ENCODE measurements at regions not wholly inside any gene's neighbourhood (a gene's known extent, or its start where the extent isn't known, plus 50 kb on each side); places are given as distances from the start of the nearest gene placed in this dataset.

DNA sequence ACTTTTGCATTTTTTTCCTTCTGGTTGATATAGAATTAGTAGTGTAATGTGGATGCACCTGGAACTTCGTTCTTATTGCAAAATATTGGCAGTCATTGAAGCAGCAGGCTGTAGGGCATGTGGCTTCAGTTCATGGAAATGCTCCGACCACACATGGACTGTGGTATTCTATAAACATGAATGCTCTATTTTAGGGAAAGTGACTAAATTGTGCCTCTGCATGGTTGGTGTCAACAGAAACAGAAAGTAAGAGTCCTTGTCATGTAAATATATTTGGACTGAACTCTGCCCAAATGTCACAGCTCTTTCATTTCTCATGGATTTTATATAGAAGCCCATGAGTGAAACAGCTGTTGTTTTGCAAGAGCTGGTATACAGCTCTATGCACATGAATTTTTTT, 917.0 kb downstream of the LRFN5 start:
- Histone ChIP-seq H3K27me3 (no peaks in the 10 kb centered on the region), H3K4me1 (no peaks in the 10 kb centered on the region), H3K36me3 (no peaks in the 10 kb centered on the region), H3K4me3 (no peak overlapping the region), H3K9me3 (no peaks in the 10 kb centered on the region), H3K27ac (replicated peaks in 1 of 4) (no peak overlapping the region)
- 44% methylated on average over 2 of the region's 2 CpGs for WGBS
- DNase-seq (ENCODE audit: extremely low spot score): no peak
- intact Hi-C loops (cut with DNase I): no loop called here
- TF ChIP-seq, protein P1, sequence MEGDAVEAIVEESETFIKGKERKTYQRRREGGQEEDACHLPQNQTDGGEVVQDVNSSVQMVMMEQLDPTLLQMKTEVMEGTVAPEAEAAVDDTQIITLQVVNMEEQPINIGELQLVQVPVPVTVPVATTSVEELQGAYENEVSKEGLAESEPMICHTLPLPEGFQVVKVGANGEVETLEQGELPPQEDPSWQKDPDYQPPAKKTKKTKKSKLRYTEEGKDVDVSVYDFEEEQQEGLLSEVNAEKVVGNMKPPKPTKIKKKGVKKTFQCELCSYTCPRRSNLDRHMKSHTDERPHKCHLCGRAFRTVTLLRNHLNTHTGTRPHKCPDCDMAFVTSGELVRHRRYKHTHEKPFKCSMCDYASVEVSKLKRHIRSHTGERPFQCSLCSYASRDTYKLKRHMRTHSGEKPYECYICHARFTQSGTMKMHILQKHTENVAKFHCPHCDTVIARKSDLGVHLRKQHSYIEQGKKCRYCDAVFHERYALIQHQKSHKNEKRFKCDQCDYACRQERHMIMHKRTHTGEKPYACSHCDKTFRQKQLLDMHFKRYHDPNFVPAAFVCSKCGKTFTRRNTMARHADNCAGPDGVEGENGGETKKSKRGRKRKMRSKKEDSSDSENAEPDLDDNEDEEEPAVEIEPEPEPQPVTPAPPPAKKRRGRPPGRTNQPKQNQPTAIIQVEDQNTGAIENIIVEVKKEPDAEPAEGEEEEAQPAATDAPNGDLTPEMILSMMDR (IDR thresholded peaks at IDR 0.05): no peak
- TF ChIP-seq POLR2AphosphoS5 (IDR thresholded peaks at IDR 0.05) (no peak), EP300 (IDR thresholded peaks at IDR 0.05) (no peak), POLR2A (IDR thresholded peaks at IDR 0.05; ENCODE audit: low read depth) (no peak)

- TF ChIP-seq, protein P1 (IDR thresholded peaks at IDR 0.05): no peak
- TF ChIP-seq POLR2A (IDR thresholded peaks at IDR 0.05; ENCODE audit: low read depth): no peak
- no peak for TF ChIP-seq EP300 (IDR thresholded peaks at IDR 0.05)
- no peak for TF ChIP-seq POLR2AphosphoS5 (IDR thresholded peaks at IDR 0.05)
- Histone ChIP-seq H3K9me3 (no peaks in the 10 kb centered on the region), H3K27me3 (no peaks in the 10 kb centered on the region), H3K27ac (replicated peaks in 1 of 4) (no peak overlapping the region), H3K4me1 (no peaks in the 10 kb centered on the region), H3K4me3 (no peak overlapping the region), H3K36me3 (no peaks in the 10 kb centered on the region)
- intact Hi-C loops (cut with DNase I): no loop called here
- WGBS: 54% methylated on average over 2 of the region's 2 CpGs
- DNase-seq (ENCODE audit: extremely low spot score): no peak
These were observed 911.3 kb downstream of the LRFN5 start for GRCh38 chr14:42517806-42518500.

DNA sequence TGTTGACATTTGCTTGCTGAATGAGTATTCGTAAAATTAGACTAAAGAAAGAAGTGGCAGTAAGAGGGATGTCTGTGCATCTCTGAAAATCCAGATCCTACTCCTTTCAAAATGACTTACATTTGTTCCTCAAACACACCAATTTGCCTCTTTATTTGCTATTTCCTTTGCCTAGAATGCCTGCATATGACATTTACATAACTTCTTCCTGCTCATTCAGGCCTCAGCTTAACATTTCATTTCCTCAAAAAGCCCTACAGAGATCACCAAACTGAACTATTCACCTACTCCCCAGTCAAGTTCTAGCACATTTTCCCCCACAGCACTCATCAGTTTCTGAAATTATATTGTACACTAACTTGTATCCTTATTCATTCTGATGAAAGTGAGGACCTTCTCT, 907.2 kb downstream of the LRFN5 start:
- H3K4me1 ChIP-seq: no peaks in the 10 kb centered on the region
- no peak for DNase-seq (ENCODE audit: extremely low spot score)
- TF ChIP-seq POLR2A (IDR thresholded peaks at IDR 0.05; ENCODE audit: low read depth) (no peak), POLR2AphosphoS5 (IDR thresholded peaks at IDR 0.05) (no peak), EP300 (IDR thresholded peaks at IDR 0.05) (no peak)
- TF ChIP-seq, protein P1 (IDR thresholded peaks at IDR 0.05): no peak
- H3K27ac ChIP-seq (replicated peaks in 1 of 4): no peak overlapping the region
- no peaks in the 10 kb centered on the region for H3K27me3 ChIP-seq
- intact Hi-C loops (cut with DNase I): no loop called here
- H3K4me3 ChIP-seq: no peak overlapping the region
- no peaks in the 10 kb centered on the region for H3K9me3 ChIP-seq
- 90% methylated on average over 1 of the region's 1 CpG for WGBS
- no peaks in the 10 kb centered on the region for H3K36me3 ChIP-seq

DNA sequence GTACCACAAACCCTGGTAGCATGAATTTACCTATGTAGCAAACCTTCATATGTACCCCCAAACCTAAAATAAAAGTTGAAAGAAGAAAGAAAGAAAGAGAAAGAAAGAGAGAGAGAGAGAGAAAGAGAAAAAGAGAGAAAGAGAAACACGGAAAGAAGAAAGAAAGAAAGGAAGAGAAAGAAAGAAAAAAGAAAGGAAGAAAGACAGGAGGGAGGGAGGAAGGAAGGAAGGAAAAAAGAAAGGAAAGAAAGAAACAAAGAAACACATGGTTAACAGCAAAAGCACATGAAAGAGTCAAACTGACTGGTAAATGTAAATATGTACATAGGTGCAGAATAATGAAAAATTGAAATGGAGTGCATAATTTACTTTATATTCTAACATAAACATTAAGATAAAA, 903.4 kb downstream of the LRFN5 start:
- DNase-seq (ENCODE audit: extremely low spot score): no peak
- intact Hi-C loops (cut with DNase I): no loop called here
- Histone ChIP-seq H3K36me3 (no peaks in the 10 kb centered on the region), H3K9me3 (no peaks in the 10 kb centered on the region), H3K4me3 (no peak overlapping the region), H3K27ac (replicated peaks in 1 of 4) (no peak overlapping the region), H3K4me1 (no peaks in the 10 kb centered on the region), H3K27me3 (no peaks in the 10 kb centered on the region)
- WGBS: 86% methylated on average over 1 of the region's 1 CpG
- TF ChIP-seq POLR2A (IDR thresholded peaks at IDR 0.05; ENCODE audit: low read depth): no peak
- TF ChIP-seq, protein P1 (IDR thresholded peaks at IDR 0.05): no peak
